ENCODE measurements at regions not wholly inside any gene's neighbourhood (a gene's known extent, or its start where the extent isn't known, plus 50 kb on each side); places are given as distances from the start of the nearest gene placed in this dataset.
"Not testable (repeated sequence)": the region's sequence is repeated elsewhere in the genome, so short reads cannot be mapped to it uniquely, and the experiment has no call there.

DNA sequence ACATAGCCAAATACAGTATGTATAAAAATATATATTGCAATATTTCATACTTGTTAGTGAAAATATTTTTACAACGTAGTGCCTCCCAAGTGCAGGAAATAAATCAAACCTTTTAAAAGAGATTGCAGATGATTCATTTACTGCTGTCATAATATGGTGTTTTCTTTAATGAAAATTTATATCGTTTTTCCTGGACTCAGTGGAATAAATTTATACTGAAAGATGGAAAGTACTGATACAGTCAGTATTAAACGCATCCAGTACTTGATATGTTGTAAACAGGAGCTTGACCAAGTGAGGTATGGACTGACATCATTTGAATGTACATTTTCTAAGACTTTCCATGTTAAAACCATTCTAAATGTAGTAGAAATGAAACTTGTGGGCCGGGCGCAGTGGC lies 143.4 kb upstream of the ZNF608 start:
- Mint-ChIP-seq H3K36me3 (ENCODE audit: low read depth) (no peaks in the 10 kb centered on the region), H3K4me1 (ENCODE audit: low read depth) (peaks cover 2% of the 10 kb centered on the region), H3K9me3 (peaks cover 3% of the 10 kb centered on the region), H3K4me3 (no peak overlapping the region), H3K27ac (no peak overlapping the region), H3K27me3 (ENCODE audit: low read depth) (no peaks in the 10 kb centered on the region)

DNA sequence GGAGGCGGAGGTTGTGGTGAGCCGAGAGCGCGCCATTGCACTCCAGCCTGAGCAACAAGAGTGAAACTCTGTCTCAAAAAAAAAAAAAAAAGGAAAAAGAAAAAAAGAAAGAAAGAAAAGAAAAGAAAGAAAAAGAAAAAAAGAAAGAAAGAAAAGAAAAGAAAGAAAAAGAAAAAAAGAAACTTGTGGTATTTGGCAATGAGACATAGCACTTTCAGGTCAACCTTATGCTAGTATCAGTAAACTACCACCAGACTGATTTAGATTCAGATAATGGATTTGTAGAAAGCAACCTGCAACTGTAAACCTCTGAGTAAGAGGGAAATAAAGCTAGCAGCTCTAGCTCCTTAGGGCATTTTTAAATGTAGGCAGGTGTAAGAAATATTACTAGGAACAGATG lies 144.0 kb upstream of the ZNF608 start:
- not testable (repeated sequence) for H3K27me3 Mint-ChIP-seq (ENCODE audit: low read depth); H3K36me3 Mint-ChIP-seq (ENCODE audit: low read depth); H3K4me1 Mint-ChIP-seq (ENCODE audit: low read depth); H3K27ac Mint-ChIP-seq; H3K4me3 Mint-ChIP-seq; H3K9me3 Mint-ChIP-seq

DNA sequence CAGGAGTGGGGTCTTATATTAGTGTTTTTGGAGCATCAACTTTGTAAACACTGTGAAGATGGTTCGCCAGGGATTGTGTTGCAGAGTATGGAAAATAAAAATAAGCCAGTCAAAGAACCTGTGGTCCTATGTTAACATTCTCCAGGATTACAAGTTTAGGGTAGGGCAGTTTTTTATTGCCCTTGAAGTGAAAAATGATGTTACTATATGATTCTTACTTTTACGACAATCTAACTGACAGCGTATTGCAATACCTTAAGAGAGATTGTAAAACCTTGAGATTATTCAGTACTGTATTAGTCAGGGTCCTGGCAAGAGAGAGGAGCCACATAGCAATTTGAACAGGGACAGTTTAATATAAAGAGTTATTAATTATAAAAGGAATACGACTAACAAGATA lies 144.7 kb upstream of the ZNF608 start:
- peaks cover 2% of the 10 kb centered on the region for H3K4me1 Mint-ChIP-seq (ENCODE audit: low read depth)
- H3K27me3 Mint-ChIP-seq (ENCODE audit: low read depth), result no peaks in the 10 kb centered on the region
- no peak overlapping the region for H3K27ac Mint-ChIP-seq
- H3K9me3 Mint-ChIP-seq, result peaks cover 4% of the 10 kb centered on the region
- no peaks in the 10 kb centered on the region for H3K36me3 Mint-ChIP-seq (ENCODE audit: low read depth)
- no peak overlapping the region for H3K4me3 Mint-ChIP-seq

DNA sequence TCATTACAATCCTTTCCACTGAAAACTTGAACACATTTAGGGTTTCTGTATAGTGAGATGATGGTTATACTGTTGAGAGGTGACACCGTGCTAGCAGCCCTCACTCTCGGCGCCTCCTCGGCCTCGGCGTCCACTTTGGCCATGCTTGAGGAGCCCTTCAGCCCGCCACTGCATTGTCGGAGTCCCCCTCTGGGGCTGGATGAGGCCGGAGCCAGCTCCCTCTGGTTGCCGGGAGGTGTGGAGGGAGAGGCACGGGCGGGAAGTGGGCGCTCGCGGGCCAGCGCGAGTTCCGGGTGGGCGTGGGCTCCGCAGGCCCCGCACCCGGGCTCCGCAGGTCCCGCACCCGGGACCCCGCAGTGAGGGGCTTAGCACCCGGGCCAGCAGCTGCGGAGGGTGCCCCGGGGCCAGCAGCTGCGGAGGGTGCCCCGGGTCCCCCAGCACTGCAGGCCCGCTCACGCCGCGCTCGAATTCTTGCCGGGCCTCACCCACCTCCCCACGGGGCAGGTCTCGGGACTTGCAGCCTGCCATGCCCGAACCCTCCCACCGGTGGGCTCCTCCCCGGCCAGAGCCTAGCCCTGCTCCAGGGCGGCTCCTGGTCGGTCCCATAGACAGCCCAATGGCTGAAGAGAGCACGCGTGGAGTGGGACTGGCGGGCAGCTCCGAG lies 145.9 kb upstream of the ZNF608 start:
- Mint-ChIP-seq H3K36me3 (ENCODE audit: low read depth) (no peaks in the 10 kb centered on the region), H3K4me3 (no peak overlapping the region), H3K27me3 (ENCODE audit: low read depth) (no peaks in the 10 kb centered on the region), H3K4me1 (ENCODE audit: low read depth) (peaks cover 2% of the 10 kb centered on the region), H3K27ac (no peak overlapping the region), H3K9me3 (peaks cover 4% of the 10 kb centered on the region)

DNA sequence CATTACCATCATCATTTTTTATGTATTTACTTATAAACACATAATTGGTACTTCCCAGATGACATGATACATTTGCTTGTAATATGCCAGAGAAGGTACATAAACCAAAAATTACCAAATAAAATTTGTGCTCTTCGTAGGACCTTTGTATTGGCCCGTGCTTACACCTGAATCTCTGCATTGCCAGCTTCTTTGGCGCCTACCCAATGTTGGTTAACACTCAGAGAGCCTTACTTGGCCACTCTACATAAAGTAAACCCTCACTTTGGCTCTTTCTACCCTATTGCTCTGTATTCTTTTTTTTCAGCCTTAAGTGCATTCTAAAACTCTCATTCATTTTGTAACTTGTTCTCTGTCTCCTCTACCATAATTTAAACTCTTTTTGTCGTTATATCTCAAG lies 148.1 kb upstream of the ZNF608 start:
- Mint-ChIP-seq H3K4me3 (no peak overlapping the region), H3K4me1 (ENCODE audit: low read depth) (no peaks in the 10 kb centered on the region), H3K36me3 (ENCODE audit: low read depth) (no peaks in the 10 kb centered on the region), H3K27me3 (ENCODE audit: low read depth) (no peaks in the 10 kb centered on the region), H3K9me3 (peaks cover 4% of the 10 kb centered on the region), H3K27ac (no peak overlapping the region)

DNA sequence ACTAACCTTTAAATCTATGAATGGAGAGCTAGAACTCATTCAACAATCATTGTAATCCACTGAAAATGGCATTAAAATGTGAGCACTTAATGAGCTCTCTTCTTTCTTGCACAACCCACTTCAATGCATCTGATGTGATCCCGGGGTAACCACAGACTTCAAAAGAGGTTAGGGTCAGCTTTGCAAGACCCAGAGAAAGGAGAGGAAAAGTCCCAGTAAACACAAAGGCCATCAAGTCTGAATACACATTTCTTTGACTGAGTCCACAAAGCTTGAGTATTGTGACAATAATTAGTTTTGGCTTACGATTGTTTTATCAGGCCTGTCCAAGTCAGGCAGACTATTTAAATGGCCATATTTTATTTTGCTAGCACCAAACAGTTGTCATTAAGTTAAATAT lies 148.8 kb upstream of the ZNF608 start:
- Mint-ChIP-seq H3K36me3 (ENCODE audit: low read depth) (no peaks in the 10 kb centered on the region), H3K27me3 (ENCODE audit: low read depth) (no peaks in the 10 kb centered on the region), H3K27ac (no peak overlapping the region), H3K9me3 (peaks cover 4% of the 10 kb centered on the region), H3K4me3 (no peak overlapping the region), H3K4me1 (ENCODE audit: low read depth) (no peaks in the 10 kb centered on the region)

DNA sequence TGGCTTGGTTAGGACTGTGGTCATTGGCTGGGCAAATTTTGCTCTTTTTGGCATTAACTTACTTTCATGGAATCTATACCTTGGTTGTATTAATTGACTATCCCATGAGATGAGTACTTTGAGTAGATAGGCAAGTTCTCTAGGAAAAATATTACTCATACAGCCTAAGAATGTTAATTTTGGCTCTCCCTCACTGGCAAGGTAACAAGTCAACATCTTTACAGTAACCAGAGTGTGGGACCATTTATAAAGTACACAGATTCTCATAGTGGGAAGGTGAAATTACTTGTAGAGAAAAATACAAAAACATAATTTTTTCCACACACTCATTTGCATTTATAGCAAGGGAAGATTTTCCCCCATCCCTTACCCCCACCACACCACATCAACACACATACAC lies 154.6 kb upstream of the ZNF608 start:
- Mint-ChIP-seq H3K4me3 (no peak overlapping the region), H3K27me3 (ENCODE audit: low read depth) (no peaks in the 10 kb centered on the region), H3K9me3 (no peaks in the 10 kb centered on the region), H3K27ac (no peak overlapping the region), H3K4me1 (ENCODE audit: low read depth) (peaks cover 11% of the 10 kb centered on the region), H3K36me3 (ENCODE audit: low read depth) (no peaks in the 10 kb centered on the region)

DNA sequence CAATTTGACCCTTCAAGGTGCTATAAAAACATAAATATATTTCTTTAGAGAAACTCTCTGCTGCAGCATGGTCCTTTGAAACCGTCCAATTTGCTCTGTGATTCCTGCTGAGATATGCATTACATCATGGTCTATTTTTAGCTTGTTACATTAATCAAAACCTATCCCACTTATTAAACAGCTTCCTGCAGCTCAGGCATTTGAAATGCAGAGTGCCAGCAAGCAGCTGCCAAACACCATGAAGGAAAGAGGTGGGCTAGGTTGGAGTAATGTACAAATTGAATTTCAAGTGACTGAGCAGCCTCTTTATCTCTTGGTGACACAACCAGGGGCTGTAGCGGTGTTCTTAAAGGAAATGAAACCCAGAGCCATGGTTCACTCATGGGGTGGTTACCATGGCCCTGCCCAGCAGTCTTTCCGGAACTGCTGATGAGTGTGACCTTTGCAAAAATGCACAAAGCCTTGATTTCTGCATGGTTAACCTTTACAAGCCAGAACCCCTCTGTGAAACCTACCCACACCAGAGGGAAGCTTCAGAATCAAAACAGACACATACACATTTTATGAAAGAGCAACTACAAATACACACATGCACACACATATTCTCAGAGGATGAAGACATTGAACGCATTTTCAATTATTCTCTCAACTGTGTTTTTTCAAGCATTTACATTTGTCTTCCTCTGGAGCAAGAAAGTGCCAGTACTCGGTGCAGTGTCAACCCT lies 155.8 kb upstream of the ZNF608 start:
- H3K4me3 Mint-ChIP-seq, result peak overlapping the region; percentile 2
- no peaks in the 10 kb centered on the region for H3K9me3 Mint-ChIP-seq
- H3K27me3 Mint-ChIP-seq (ENCODE audit: low read depth), result no peaks in the 10 kb centered on the region
- H3K4me1 Mint-ChIP-seq (ENCODE audit: low read depth), result peaks cover 13% of the 10 kb centered on the region
- H3K36me3 Mint-ChIP-seq (ENCODE audit: low read depth), result no peaks in the 10 kb centered on the region
- H3K27ac Mint-ChIP-seq, result peak overlapping the region; percentile 63

DNA sequence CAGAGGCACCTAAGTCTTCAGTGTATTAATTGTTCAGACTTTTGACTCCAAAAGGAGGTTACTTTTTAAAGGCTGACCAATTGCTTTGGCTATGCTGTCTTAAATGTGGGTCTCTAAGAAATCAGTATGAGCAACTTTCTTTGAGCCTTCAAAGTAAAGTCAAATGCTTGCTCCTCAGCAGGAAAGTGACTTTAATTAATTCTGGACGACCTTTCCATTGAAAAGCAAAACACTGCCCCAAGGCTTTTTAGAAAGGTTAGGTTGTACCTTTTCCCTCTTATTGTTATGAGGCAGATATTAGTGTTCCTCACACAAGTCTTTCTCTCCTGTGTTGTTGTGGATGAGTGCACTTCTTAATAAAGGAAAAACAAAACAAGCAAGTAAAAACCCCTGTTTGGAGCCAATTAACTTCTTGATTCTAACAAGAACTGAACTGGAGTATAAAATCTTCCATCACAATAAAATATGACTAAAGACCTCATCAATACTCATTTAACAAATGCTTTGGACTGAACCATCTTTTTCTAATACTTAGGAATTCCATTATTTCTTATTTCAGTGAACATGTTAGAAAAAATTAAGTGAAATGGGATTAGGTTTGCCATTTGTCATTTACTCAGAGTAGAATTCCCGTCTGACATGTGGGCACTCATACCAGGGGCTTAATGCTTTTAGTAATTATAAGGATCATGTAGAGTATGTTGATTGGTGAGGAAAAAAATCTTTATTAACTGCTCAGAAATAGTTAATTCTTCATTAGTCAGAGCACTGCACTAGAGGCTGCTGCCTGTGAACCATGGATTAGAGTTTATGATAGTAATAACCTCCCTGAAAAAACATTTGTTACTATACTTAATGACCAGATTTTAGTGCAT lies 159.1 kb upstream of the ZNF608 start:
- H3K9me3 Mint-ChIP-seq, result no peaks in the 10 kb centered on the region
- H3K27ac Mint-ChIP-seq, result no peak overlapping the region
- no peak overlapping the region for H3K4me3 Mint-ChIP-seq
- no peaks in the 10 kb centered on the region for H3K36me3 Mint-ChIP-seq (ENCODE audit: low read depth)
- no peaks in the 10 kb centered on the region for H3K27me3 Mint-ChIP-seq (ENCODE audit: low read depth)
- peaks cover 17% of the 10 kb centered on the region for H3K4me1 Mint-ChIP-seq (ENCODE audit: low read depth)

DNA sequence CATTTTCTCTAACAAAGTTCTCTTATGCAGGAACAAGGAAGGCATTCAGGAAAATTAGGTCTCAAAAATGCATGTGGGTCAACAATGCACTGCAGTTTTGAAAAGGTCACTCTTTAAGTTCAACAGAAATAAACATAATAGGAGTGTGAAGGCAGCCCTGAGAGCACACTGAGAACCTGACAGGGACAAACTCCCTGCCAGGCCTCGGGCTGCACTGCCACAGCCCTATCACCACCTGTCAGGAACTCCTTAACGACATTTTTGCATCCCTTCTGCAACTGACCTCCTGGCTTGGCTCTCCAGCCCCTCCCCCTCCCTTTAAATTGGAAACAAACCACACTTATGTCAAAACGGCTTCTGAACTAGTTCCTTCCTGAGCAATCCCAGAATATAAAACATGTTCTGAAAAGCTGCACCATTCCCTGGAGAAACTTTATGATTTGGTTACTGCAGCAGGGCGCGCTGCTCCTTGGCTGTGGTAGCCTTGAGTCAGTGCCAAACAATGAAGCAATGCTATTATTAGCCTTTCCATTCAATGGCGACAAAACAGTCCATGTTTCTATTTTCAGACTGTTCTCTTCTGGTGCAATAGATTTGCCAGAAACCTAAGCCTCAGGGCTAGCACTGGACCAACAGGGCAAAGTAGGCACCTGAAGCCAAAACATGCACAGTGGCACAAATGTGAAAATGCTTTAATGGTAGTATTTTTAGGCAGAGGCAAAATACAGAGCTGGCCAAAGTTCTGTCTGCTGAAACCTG lies 160.1 kb upstream of the ZNF608 start:
- H3K4me3 Mint-ChIP-seq, result no peak overlapping the region
- no peaks in the 10 kb centered on the region for H3K36me3 Mint-ChIP-seq (ENCODE audit: low read depth)
- peaks cover 17% of the 10 kb centered on the region for H3K4me1 Mint-ChIP-seq (ENCODE audit: low read depth)
- H3K27me3 Mint-ChIP-seq (ENCODE audit: low read depth), result no peaks in the 10 kb centered on the region
- H3K9me3 Mint-ChIP-seq, result no peaks in the 10 kb centered on the region
- no peak overlapping the region for H3K27ac Mint-ChIP-seq

DNA sequence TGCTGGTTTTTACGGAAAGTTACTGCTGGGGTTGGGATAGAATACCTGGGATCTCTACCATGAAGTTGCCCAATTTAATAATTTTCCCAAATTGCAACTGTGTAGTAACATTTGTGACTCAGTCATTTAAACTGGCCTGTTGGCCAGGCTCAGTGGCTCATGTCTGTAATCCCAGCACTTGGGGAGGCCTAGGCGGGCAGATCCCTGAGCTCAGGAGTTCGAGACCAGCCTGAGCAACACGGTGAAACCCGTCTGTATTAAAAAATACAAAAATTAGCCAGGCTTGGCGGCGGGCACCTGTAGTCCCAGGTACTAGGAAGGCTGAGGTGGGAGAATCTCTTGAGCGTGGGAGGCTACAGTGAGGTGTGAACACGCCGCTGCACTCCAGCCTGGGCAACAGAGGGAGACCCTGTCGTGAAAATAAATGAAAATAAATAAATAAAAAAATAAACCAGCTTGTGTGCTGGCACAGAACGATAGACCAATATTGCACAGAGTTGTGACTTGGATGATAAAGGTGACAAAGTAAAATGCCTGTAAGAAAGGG lies 160.7 kb upstream of the ZNF608 start:
- Mint-ChIP-seq H3K36me3 (ENCODE audit: low read depth) (no peaks in the 10 kb centered on the region), H3K9me3 (no peaks in the 10 kb centered on the region), H3K4me3 (no peak overlapping the region), H3K4me1 (ENCODE audit: low read depth) (peaks cover 16% of the 10 kb centered on the region), H3K27me3 (ENCODE audit: low read depth) (no peaks in the 10 kb centered on the region), H3K27ac (no peak overlapping the region)

DNA sequence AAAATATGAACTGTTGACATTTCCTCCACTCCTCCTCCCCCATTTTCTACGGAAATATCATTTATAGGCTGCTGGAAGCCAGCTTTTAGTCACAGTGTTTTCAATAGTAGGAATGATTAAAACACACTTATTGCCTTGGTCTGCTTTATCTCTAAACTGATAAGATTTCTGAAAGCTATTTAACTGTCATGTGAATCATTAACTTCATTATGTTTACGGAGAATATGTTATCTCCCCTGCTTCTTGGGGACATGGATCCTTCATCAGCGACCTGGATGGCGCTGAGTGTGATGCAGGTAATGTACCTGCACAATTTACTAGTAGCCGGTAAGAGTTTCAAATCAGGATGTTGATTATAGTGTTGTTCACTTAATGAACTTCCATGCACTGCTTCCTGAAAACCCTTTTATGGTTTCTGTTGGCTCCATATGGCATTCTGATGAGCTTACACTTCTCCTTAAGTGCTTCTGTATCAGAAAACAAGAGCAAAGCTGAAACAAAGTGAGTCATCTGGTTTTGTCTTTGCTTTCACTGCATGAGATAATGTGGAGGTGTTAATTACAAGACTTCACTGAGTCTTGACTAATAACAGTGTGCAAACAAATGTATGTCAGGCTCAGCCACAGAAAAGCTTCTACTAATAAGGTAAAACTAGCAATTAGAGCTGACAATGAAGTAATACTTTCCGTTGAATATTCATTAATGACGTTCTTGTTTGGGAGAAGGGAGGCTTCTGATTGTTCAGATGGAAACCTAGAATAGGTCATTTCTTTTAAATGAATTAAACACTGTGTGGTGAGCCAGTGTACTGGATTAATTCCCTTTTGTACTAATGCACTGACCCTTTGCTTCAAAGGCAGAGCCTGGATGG lies 162.4 kb upstream of the ZNF608 start:
- Mint-ChIP-seq H3K27ac (no peak overlapping the region), H3K4me1 (ENCODE audit: low read depth) (peaks cover 7% of the 10 kb centered on the region), H3K4me3 (no peak overlapping the region)

DNA sequence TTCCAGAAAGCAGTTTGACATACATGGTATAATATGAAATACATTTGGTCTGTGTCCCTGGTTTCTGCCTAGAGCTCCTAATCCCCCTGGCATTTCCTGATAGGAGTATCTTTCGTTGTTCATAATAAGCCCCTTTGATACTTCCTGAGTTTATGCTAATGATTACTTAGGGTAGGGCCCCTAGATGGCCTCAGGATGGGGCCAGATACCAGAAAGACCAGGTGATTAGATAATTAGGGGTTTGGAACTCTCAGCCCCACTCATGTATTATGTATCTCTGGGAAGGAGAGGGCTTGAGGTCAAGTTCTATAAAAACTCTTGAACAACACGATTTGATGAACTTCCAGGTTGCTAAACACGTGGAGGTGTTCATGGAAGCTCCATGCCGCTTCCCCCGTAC lies 163.3 kb upstream of the ZNF608 start:
- no peaks in the 10 kb centered on the region for H3K27me3 Mint-ChIP-seq (ENCODE audit: low read depth)
- H3K27ac Mint-ChIP-seq, result no peak overlapping the region
- no peaks in the 10 kb centered on the region for H3K36me3 Mint-ChIP-seq (ENCODE audit: low read depth)
- H3K9me3 Mint-ChIP-seq, result no peaks in the 10 kb centered on the region
- H3K4me3 Mint-ChIP-seq, result no peak overlapping the region
- H3K4me1 Mint-ChIP-seq (ENCODE audit: low read depth), result peaks cover 6% of the 10 kb centered on the region

More for the DNA sequence above, 162.4 kb upstream of the ZNF608 start:
- no peaks in the 10 kb centered on the region for H3K27me3 Mint-ChIP-seq (ENCODE audit: low read depth)
- H3K9me3 Mint-ChIP-seq, result no peaks in the 10 kb centered on the region
- no peaks in the 10 kb centered on the region for H3K36me3 Mint-ChIP-seq (ENCODE audit: low read depth)
